HG02642 (cell line): ENCODE measurements at regions not wholly inside any gene's neighbourhood (a gene's known extent, or its start where the extent isn't known, plus 50 kb on each side); places are given as distances from the start of the nearest gene placed in this dataset.
"Not testable (repeated sequence)": the region's sequence is repeated elsewhere in the genome, so short reads cannot be mapped to it uniquely, and the experiment has no call there.

Experiments
- ATAC-seq: cut with Tn5 transposase; IDR thresholded peaks from one replicate; pipeline ENCODE4 v1.9.1; 2021; ENCODE audit warnings: mild to moderate bottlenecking; ENCODE audit not compliant: unreplicated experiment, poor library complexity

GRCh38 chr12:88753066-88753465 lies 172.8 kb upstream of the KITLG start:
- ATAC-seq: no peak

- no peak for ATAC-seq
Measured at GRCh38 chr12:88752183-88752582, 171.9 kb upstream of the KITLG start.

- ATAC-seq: no peak
Measured at GRCh38 chr12:88750867-88751543, 170.7 kb upstream of the KITLG start.

- ATAC-seq: no peak
Measured at GRCh38 chr12:88746386-88746785, 166.1 kb upstream of the KITLG start.

- no peak for ATAC-seq
Measured at GRCh38 chr12:88743946-88744685, 163.8 kb upstream of the KITLG start.

- no peak for ATAC-seq
Measured at GRCh38 chr12:88737838-88738472, 157.7 kb upstream of the KITLG start.

- no peak for ATAC-seq
Measured at GRCh38 chr12:88736031-88736430, 155.8 kb upstream of the KITLG start.

- no peak for ATAC-seq
Measured at GRCh38 chr12:88733008-88733407, 152.7 kb upstream of the KITLG start.

GRCh38 chr12:88729196-88729595 lies 148.9 kb upstream of the KITLG start:
- ATAC-seq: no peak

GRCh38 chr12:88726806-88727720 lies 146.8 kb upstream of the KITLG start:
- ATAC-seq: no peak

GRCh38 chr12:88725592-88726143 lies 145.4 kb upstream of the KITLG start:
- no peak for ATAC-seq

- ATAC-seq: no peak
Measured at GRCh38 chr12:88723219-88723618, 142.9 kb upstream of the KITLG start.

- no peak for ATAC-seq
Measured at GRCh38 chr12:88720785-88721650, 140.7 kb upstream of the KITLG start.

GRCh38 chr12:88720231-88720630 lies 140.0 kb upstream of the KITLG start:
- no peak for ATAC-seq

GRCh38 chr12:88717188-88717587 lies 136.9 kb upstream of the KITLG start:
- no peak for ATAC-seq

GRCh38 chr12:88716240-88716639 lies 136.0 kb upstream of the KITLG start:
- ATAC-seq: no peak

- ATAC-seq: no peak
Measured at GRCh38 chr12:88715673-88716072, 135.4 kb upstream of the KITLG start.

GRCh38 chr12:88714263-88714882 lies 134.1 kb upstream of the KITLG start:
- ATAC-seq: not testable (repeated sequence)

- no peak for ATAC-seq
Measured at GRCh38 chr12:88707800-88708199, 127.5 kb upstream of the KITLG start.
